ENCODE measurements at regions not wholly inside any gene's neighbourhood (a gene's known extent, or its start where the extent isn't known, plus 50 kb on each side); places are given as distances from the start of the nearest gene placed in this dataset.
"Not testable (repeated sequence)": the region's sequence is repeated elsewhere in the genome, so short reads cannot be mapped to it uniquely, and the experiment has no call there.

DNA sequence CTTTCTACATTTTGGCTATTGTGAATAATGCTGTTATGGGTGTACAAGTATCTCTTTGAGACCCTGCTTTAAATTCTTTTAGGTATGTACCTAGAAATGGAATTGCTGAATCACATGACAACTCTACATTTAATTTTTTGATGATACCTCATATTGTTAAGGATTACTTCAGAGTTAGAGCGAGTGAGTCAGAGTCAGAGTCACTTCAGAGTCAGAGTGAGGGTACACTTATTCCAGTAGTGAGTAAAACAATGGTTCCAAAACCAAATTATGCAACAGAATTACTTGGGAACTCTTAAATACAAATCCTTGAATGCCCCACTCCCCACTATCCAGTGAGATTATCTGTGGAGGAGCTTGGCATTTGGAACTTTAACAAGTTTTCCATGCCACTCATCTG lies 50.3 kb upstream of the SNRK start:
- DNase-seq (ENCODE audit: low read depth in 4 of 6, low spot score in 6 of 6): no peak
- Histone ChIP-seq H3K27me3 (ENCODE audit: control insufficient read depth, insufficient read depth, low read length) (no peaks in the 10 kb centered on the region), H3K4me3 (ENCODE audit: low read depth, low read length) (no peak overlapping the region), H3K27ac (ENCODE audit: low read depth, low read length) (no peak overlapping the region), H3K4me1 (ENCODE audit: control insufficient read depth, insufficient read depth, low read length) (no peaks in the 10 kb centered on the region), H3K9me3 (ENCODE audit: control insufficient read depth, insufficient read depth, low read length) (no peaks in the 10 kb centered on the region), H3K36me3 (ENCODE audit: control insufficient read depth, insufficient read depth, low read length) (no peaks in the 10 kb centered on the region)
- WGBS (ENCODE audit: insufficient coverage): no CpG with 5 or more reads among the region's 1 CpG

GRCh38 chr3:43233062-43233461 lies 53.3 kb upstream of the SNRK start:
- Histone ChIP-seq H3K4me3 (ENCODE audit: low read depth, low read length) (no peak overlapping the region), H3K36me3 (ENCODE audit: control insufficient read depth, insufficient read depth, low read length) (no peaks in the 10 kb centered on the region), H3K27ac (ENCODE audit: low read depth, low read length) (no peak overlapping the region), H3K4me1 (ENCODE audit: control insufficient read depth, insufficient read depth, low read length) (no peaks in the 10 kb centered on the region), H3K27me3 (ENCODE audit: control insufficient read depth, insufficient read depth, low read length) (no peaks in the 10 kb centered on the region), H3K9me3 (ENCODE audit: control insufficient read depth, insufficient read depth, low read length) (peaks cover 1% of the 10 kb centered on the region)
- 71% methylated on average over 2 of the region's 3 CpGs for WGBS (ENCODE audit: insufficient coverage)
- DNase-seq (ENCODE audit: low read depth in 4 of 6, low spot score in 6 of 6): no peak

GRCh38 chr3:43231276-43232000 lies 54.9 kb upstream of the SNRK start:
- Histone ChIP-seq H3K27me3 (ENCODE audit: control insufficient read depth, insufficient read depth, low read length) (no peaks in the 10 kb centered on the region), H3K4me1 (ENCODE audit: control insufficient read depth, insufficient read depth, low read length) (no peaks in the 10 kb centered on the region), H3K9me3 (ENCODE audit: control insufficient read depth, insufficient read depth, low read length) (peaks cover 1% of the 10 kb centered on the region), H3K36me3 (ENCODE audit: control insufficient read depth, insufficient read depth, low read length) (no peaks in the 10 kb centered on the region), H3K4me3 (ENCODE audit: low read depth, low read length) (no peak overlapping the region), H3K27ac (ENCODE audit: low read depth, low read length) (no peak overlapping the region)
- no peak for DNase-seq (ENCODE audit: low read depth in 4 of 6, low spot score in 6 of 6)
- WGBS (ENCODE audit: insufficient coverage): 83% methylated on average over 2 of the region's 6 CpGs

DNA sequence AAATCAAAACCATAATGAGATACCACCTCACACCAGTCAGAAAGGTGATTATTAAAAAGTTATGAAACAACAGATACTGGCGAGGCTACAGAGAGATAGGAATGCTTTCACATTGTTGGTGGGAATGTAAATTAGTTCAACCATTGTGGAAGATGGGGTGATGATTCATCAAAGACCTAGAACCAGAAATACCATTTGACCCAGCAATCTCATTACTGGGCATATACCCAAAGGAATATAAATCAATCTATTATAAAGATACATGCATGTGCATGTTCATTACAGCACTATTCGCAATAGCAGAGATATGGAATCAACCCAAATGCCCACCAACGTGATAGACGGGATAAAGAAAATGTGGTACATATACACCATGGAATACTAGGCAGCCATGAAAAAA lies 56.5 kb upstream of the SNRK start:
- not testable (repeated sequence) for H3K27me3 ChIP-seq (ENCODE audit: control insufficient read depth, insufficient read depth, low read length); H3K4me1 ChIP-seq (ENCODE audit: control insufficient read depth, insufficient read depth, low read length); H3K36me3 ChIP-seq (ENCODE audit: control insufficient read depth, insufficient read depth, low read length); H3K9me3 ChIP-seq (ENCODE audit: control insufficient read depth, insufficient read depth, low read length); H3K27ac ChIP-seq (ENCODE audit: low read depth, low read length); H3K4me3 ChIP-seq (ENCODE audit: low read depth, low read length); DNase-seq (ENCODE audit: low read depth in 4 of 6, low spot score in 6 of 6)
- no CpG with 5 or more reads among the region's 4 CpGs for WGBS (ENCODE audit: insufficient coverage)

GRCh38 chr3:43227685-43228084 lies 58.7 kb upstream of the SNRK start:
- not testable (repeated sequence) for H3K9me3 ChIP-seq (ENCODE audit: control insufficient read depth, insufficient read depth, low read length); H3K36me3 ChIP-seq (ENCODE audit: control insufficient read depth, insufficient read depth, low read length); H3K27me3 ChIP-seq (ENCODE audit: control insufficient read depth, insufficient read depth, low read length); H3K4me3 ChIP-seq (ENCODE audit: low read depth, low read length); H3K27ac ChIP-seq (ENCODE audit: low read depth, low read length); H3K4me1 ChIP-seq (ENCODE audit: control insufficient read depth, insufficient read depth, low read length); DNase-seq (ENCODE audit: low read depth in 4 of 6, low spot score in 6 of 6)
- WGBS (ENCODE audit: insufficient coverage): 83% methylated on average over 1 of the region's 1 CpG

DNA sequence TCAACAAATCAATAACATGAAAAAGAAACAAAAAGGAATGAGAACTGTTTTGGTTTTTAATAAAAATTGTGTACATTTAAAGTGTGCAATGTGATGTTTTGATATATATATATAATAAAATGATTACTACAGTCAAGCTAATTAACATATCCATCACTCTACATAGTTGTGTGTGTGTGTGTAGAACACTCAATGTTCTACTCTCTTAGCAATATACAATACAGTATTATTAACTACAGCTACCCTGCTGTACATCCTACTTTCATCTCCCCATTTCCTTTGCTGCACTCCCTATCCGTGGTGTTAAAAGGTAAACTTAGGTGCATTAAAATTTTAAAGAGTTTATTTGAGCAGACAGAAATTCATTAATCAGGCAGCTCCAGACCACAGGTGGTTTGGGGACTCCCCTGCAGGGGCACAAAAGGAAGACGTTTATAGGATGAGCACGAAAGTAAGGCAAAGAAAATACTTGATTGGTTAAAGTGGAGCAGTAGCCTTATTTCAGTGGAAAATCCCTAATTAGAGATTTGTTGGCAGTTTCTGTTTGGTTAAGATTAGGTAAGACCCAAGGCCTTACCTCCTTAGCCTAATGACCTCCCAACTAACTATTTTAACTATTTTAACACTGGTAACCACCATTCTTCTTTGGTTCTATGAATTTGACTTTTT lies 61.8 kb upstream of the SNRK start:
- Histone ChIP-seq H3K27me3 (ENCODE audit: control insufficient read depth, insufficient read depth, low read length) (no peaks in the 10 kb centered on the region), H3K36me3 (ENCODE audit: control insufficient read depth, insufficient read depth, low read length) (no peaks in the 10 kb centered on the region), H3K9me3 (ENCODE audit: control insufficient read depth, insufficient read depth, low read length) (peaks cover 1% of the 10 kb centered on the region), H3K27ac (ENCODE audit: low read depth, low read length) (no peak overlapping the region), H3K4me3 (ENCODE audit: low read depth, low read length) (no peak overlapping the region), H3K4me1 (ENCODE audit: control insufficient read depth, insufficient read depth, low read length) (no peaks in the 10 kb centered on the region)
- 40% methylated on average over 1 of the region's 3 CpGs for WGBS (ENCODE audit: insufficient coverage)
- DNase-seq (ENCODE audit: low read depth in 4 of 6, low spot score in 6 of 6): no peak

DNA sequence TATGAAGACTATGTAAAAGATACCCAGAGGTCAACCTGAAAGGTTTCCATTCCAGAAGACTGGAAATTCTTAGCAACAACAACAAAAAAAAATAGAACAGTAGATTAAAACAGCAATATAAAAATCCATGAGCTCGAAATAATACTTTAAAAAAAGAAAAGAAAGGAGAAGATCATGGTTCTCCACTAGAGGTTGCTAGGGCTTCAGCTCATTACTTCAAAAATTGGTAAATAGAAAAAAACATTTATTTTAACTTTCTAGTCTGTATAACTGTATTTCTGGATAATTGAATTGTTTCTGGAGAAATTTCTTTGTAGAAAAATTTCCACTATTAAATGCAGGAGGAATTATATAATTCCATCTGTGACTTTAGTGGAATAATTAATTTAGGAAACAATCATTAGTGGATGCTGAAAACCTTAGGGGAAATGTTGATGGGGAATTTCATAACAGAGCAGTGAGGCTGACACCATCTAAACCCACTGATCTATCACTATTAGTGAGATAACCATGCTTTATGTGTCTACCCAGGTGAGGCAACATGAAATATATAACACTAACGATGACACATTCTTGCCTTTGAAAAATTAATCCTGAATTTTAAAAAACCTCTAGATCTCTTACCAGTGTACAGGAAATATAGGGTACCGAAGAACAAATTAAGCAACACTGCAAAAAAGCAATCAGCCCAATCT lies 62.5 kb upstream of the SNRK start:
- WGBS (ENCODE audit: insufficient coverage): no CpG with 5 or more reads among the region's 3 CpGs
- Histone ChIP-seq H3K9me3 (ENCODE audit: control insufficient read depth, insufficient read depth, low read length) (peaks cover under 1% of the 10 kb centered on the region), H3K4me1 (ENCODE audit: control insufficient read depth, insufficient read depth, low read length) (no peaks in the 10 kb centered on the region), H3K27me3 (ENCODE audit: control insufficient read depth, insufficient read depth, low read length) (no peaks in the 10 kb centered on the region), H3K36me3 (ENCODE audit: control insufficient read depth, insufficient read depth, low read length) (no peaks in the 10 kb centered on the region), H3K4me3 (ENCODE audit: low read depth, low read length) (no peak overlapping the region), H3K27ac (ENCODE audit: low read depth, low read length) (no peak overlapping the region)
- no peak for DNase-seq (ENCODE audit: low read depth in 4 of 6, low spot score in 6 of 6)

DNA sequence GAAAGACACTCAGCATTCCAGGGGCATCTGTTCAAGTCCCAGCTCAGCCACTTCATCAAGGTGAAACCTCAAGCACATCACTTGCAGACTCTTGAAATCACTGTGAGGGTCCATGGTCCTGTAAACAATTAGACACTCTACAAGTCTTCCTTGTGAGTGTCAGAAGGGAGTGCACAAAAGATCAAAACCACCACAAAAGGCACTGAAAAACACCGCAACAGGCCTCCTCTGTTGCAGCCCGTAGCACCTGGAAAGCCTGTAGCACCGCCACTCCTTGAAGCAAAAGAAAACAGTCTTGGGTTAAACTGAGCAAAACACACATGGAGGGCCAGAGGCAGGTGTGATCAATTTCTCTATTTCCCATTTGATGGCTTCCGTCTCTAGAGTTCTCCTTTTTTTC lies 63.8 kb upstream of the SNRK start:
- DNase-seq (ENCODE audit: low read depth in 4 of 6, low spot score in 6 of 6): no peak
- Histone ChIP-seq H3K27me3 (ENCODE audit: control insufficient read depth, insufficient read depth, low read length) (no peaks in the 10 kb centered on the region), H3K4me3 (ENCODE audit: low read depth, low read length) (no peak overlapping the region), H3K36me3 (ENCODE audit: control insufficient read depth, insufficient read depth, low read length) (no peaks in the 10 kb centered on the region), H3K27ac (ENCODE audit: low read depth, low read length) (no peak overlapping the region), H3K9me3 (ENCODE audit: control insufficient read depth, insufficient read depth, low read length) (no peaks in the 10 kb centered on the region), H3K4me1 (ENCODE audit: control insufficient read depth, insufficient read depth, low read length) (no peaks in the 10 kb centered on the region)
- WGBS (ENCODE audit: insufficient coverage): 80% methylated on average over 1 of the region's 4 CpGs

DNA sequence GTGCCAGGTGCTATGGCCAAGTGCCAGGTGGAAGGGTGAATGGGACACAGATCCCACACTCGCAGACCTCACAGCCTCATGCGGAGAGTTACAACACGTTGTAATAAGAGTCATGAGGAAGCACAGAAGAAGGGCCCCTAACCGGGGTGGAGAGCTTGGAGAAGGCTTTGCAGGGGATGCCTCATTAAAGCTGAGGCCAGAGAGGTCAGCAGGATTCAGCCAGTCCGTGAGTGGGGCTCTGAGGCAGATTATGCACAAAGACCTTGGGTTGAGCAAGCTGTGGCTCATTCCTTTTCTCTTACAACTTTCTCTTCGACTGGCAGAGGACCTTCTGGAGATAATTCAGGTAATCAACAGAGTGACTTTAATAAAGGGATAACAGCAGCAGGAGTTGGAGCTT lies 65.3 kb upstream of the SNRK start:
- DNase-seq (ENCODE audit: low read depth in 4 of 6, low spot score in 6 of 6): no peak
- Histone ChIP-seq H3K27me3 (ENCODE audit: control insufficient read depth, insufficient read depth, low read length) (no peaks in the 10 kb centered on the region), H3K36me3 (ENCODE audit: control insufficient read depth, insufficient read depth, low read length) (no peaks in the 10 kb centered on the region), H3K9me3 (ENCODE audit: control insufficient read depth, insufficient read depth, low read length) (no peaks in the 10 kb centered on the region), H3K4me3 (ENCODE audit: low read depth, low read length) (no peak overlapping the region), H3K4me1 (ENCODE audit: control insufficient read depth, insufficient read depth, low read length) (no peaks in the 10 kb centered on the region), H3K27ac (ENCODE audit: low read depth, low read length) (no peak overlapping the region)
- WGBS (ENCODE audit: insufficient coverage): 76% methylated on average over 4 of the region's 6 CpGs

GRCh38 chr3:43219616-43220015 lies 66.7 kb upstream of the SNRK start:
- no peaks in the 10 kb centered on the region for H3K36me3 ChIP-seq (ENCODE audit: control insufficient read depth, insufficient read depth, low read length)
- 100% methylated on average over 2 of the region's 3 CpGs for WGBS (ENCODE audit: insufficient coverage)
- H3K4me3 ChIP-seq (ENCODE audit: low read depth, low read length): no peak overlapping the region
- H3K4me1 ChIP-seq (ENCODE audit: control insufficient read depth, insufficient read depth, low read length): no peaks in the 10 kb centered on the region
- no peak overlapping the region for H3K27ac ChIP-seq (ENCODE audit: low read depth, low read length)
- H3K9me3 ChIP-seq (ENCODE audit: control insufficient read depth, insufficient read depth, low read length): no peaks in the 10 kb centered on the region
- H3K27me3 ChIP-seq (ENCODE audit: control insufficient read depth, insufficient read depth, low read length): no peaks in the 10 kb centered on the region
- no peak for DNase-seq (ENCODE audit: low read depth in 4 of 6, low spot score in 6 of 6)

Data from spinal cord (tissue), 9 donors.